ENCODE measurements at regions not wholly inside any gene's neighbourhood (a gene's known extent, or its start where the extent isn't known, plus 50 kb on each side); places are given as distances from the start of the nearest gene placed in this dataset.

GRCh38 chr12:85357609-85358008, 77.6 kb downstream of the ALX1 start:
- TF ChIP-seq, protein P1, sequence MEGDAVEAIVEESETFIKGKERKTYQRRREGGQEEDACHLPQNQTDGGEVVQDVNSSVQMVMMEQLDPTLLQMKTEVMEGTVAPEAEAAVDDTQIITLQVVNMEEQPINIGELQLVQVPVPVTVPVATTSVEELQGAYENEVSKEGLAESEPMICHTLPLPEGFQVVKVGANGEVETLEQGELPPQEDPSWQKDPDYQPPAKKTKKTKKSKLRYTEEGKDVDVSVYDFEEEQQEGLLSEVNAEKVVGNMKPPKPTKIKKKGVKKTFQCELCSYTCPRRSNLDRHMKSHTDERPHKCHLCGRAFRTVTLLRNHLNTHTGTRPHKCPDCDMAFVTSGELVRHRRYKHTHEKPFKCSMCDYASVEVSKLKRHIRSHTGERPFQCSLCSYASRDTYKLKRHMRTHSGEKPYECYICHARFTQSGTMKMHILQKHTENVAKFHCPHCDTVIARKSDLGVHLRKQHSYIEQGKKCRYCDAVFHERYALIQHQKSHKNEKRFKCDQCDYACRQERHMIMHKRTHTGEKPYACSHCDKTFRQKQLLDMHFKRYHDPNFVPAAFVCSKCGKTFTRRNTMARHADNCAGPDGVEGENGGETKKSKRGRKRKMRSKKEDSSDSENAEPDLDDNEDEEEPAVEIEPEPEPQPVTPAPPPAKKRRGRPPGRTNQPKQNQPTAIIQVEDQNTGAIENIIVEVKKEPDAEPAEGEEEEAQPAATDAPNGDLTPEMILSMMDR (conservative IDR thresholded peaks at IDR 0.05): no peak
- no peak for TF ChIP-seq EZH2 (IDR thresholded peaks at IDR 0.05; ENCODE audit: low read depth)

Data from PC-9 (cell line).